WTC11 (cell line): ENCODE measurements at regions not wholly inside any gene's neighbourhood (a gene's known extent, or its start where the extent isn't known, plus 50 kb on each side); places are given as distances from the start of the nearest gene placed in this dataset.

ENCODE experiments used
- ATAC-seq: fragments of 200-7000 bp; cut with Tn5 transposase; 2 replicates; pipeline ENCODE4 v1.10.0; 2021; ENCODE audit warnings: mild to moderate bottlenecking, moderate library complexity
- CTCF ChIA-PET: fragments of 300-600 bp; sonication (Branson Sonifier 250); formaldehyde crosslinking; loops from one replicate; lab custom pipeline; 2021; ENCODE audit warnings: antibody characterized with exemption; lab: Charles Lee
- POLR2A ChIA-PET: fragments of 350-600 bp; sonication (Branson Sonifier 250); formaldehyde crosslinking; loops from one replicate; lab custom pipeline; 2021; ENCODE audit warnings: antibody characterized with exemption; lab: Charles Lee
- DNase-seq: peaks from one replicate; pipeline ENCODE4 v3.0.0; 2021; ENCODE audit warnings: low spot score
- H3K27ac Mint-ChIP-seq: 2 replicates; pipeline ENCODE4 v1.8.0; 2021; ENCODE audit warnings: mixed read lengths
- H3K27me3 Mint-ChIP-seq: 2 replicates; pipeline ENCODE4 v1.8.0; 2021; ENCODE audit warnings: low read depth, mild to moderate bottlenecking, moderate library complexity, mixed read lengths
- H3K36me3 Mint-ChIP-seq: 2 replicates; pipeline ENCODE4 v1.8.0; 2021; ENCODE audit warnings: mixed read lengths
- H3K4me1 Mint-ChIP-seq: 2 replicates; pipeline ENCODE4 v1.8.0; 2022; ENCODE audit warnings: mixed read lengths
- H3K4me3 Mint-ChIP-seq: 2 replicates; pipeline ENCODE4 v1.8.0; 2021; ENCODE audit warnings: mild to moderate bottlenecking, moderate library complexity, mixed read lengths
- H3K9me3 Mint-ChIP-seq: 2 replicates; pipeline ENCODE4 v1.8.0; 2021; ENCODE audit warnings: mixed read lengths
- ATF3 ChIP-seq: sonication (generic); formaldehyde crosslinking; conservative IDR thresholded peaks from 2 replicates; pipeline ENCODE4 v1.8.1; 2022; ENCODE audit warnings: mild to moderate bottlenecking, missing genetic modification reagents
- HMGXB4 ChIP-seq: sonication (generic); formaldehyde crosslinking; IDR thresholded peaks from 2 replicates; pipeline ENCODE4 v1.8.1; 2023; ENCODE audit warnings: mild to moderate bottlenecking, moderate library complexity, missing genetic modification reagents
- JAZF1 ChIP-seq: fragments of 250-450 bp; sonication (Bioruptor Pico); IDR thresholded peaks from 2 replicates; pipeline ENCODE4 v1.9.0; 2021; ENCODE audit warnings: moderate library complexity, mild to moderate bottlenecking, inconsistent platforms
- KAT7 ChIP-seq: sonication (generic); formaldehyde crosslinking; IDR thresholded peaks from 2 replicates; pipeline ENCODE4 v1.8.1; 2023; ENCODE audit warnings: missing genetic modification reagents, mild to moderate bottlenecking, borderline replicate concordance
- MXD4 ChIP-seq: fragments of 250-450 bp; sonication (Bioruptor Pico); IDR thresholded peaks from 2 replicates; pipeline ENCODE4 v1.8.0; 2021; ENCODE audit warnings: mild to moderate bottlenecking, moderate library complexity, borderline replicate concordance
- NFE2L1 ChIP-seq: sonication (generic); formaldehyde crosslinking; IDR thresholded peaks from 2 replicates; pipeline ENCODE4 v1.8.1; 2023; ENCODE audit warnings: missing genetic modification reagents
- NR3C1 ChIP-seq: sonication (generic); formaldehyde crosslinking; conservative IDR thresholded peaks from 2 replicates; pipeline ENCODE4 v1.8.1; 2023; ENCODE audit warnings: low read depth, mild to moderate bottlenecking, missing genetic modification reagents
- PREB ChIP-seq: sonication (generic); formaldehyde crosslinking; IDR thresholded peaks from 2 replicates; pipeline ENCODE4 v1.8.1; 2022; ENCODE audit warnings: mild to moderate bottlenecking, missing genetic modification reagents, moderate library complexity, borderline replicate concordance
- SP1 ChIP-seq: sonication (generic); formaldehyde crosslinking; conservative IDR thresholded peaks from 2 replicates; pipeline ENCODE4 v1.8.1; 2022; ENCODE audit warnings: missing genetic modification reagents
- STAT6 ChIP-seq: sonication (generic); formaldehyde crosslinking; conservative IDR thresholded peaks from 2 replicates; pipeline ENCODE4 v1.8.1; 2023; ENCODE audit warnings: mild to moderate bottlenecking, low read depth, missing genetic modification reagents, moderate library complexity
- TP53 ChIP-seq: sonication (generic); formaldehyde crosslinking; IDR thresholded peaks from 2 replicates; pipeline ENCODE4 v1.8.1; 2023; ENCODE audit warnings: mild to moderate bottlenecking, missing genetic modification reagents
- ZBTB21 ChIP-seq: sonication (generic); formaldehyde crosslinking; IDR thresholded peaks from 2 replicates; pipeline ENCODE4 v1.8.1; 2023; ENCODE audit warnings: mild to moderate bottlenecking, missing genetic modification reagents, borderline replicate concordance
- ZNF532 ChIP-seq: fragments of 250-450 bp; sonication (Bioruptor Pico); IDR thresholded peaks from 2 replicates; pipeline ENCODE4 v1.9.0; 2021; ENCODE audit warnings: mild to moderate bottlenecking, borderline replicate concordance

GRCh38 chr7:16270844-16271243 is 150.5 kb downstream of the CRPPA start:
- no peak for ATAC-seq

More at GRCh38 chr7:16270844-16271243, 150.5 kb downstream of the CRPPA start:
- no peaks in the 10 kb centered on the region for H3K36me3 Mint-ChIP-seq
- no peaks in the 10 kb centered on the region for H3K9me3 Mint-ChIP-seq
- no peak for TF ChIP-seq PREB (CRISPR knock-in tag)
- no peak for TF ChIP-seq NFE2L1
- TF ChIP-seq ZNF532 (CRISPR knock-in tag): no peak
- no peak for TF ChIP-seq MXD4 (CRISPR knock-in tag)
- TF ChIP-seq TP53: no peak
- TF ChIP-seq STAT6 (CRISPR knock-in tag): no peak
- TF ChIP-seq ATF3: no peak
- no peak for TF ChIP-seq JAZF1
- TF ChIP-seq HMGXB4 (CRISPR knock-in tag): no peak
- TF ChIP-seq ZBTB21 (CRISPR knock-in tag): no peak
- TF ChIP-seq NR3C1 (CRISPR knock-in tag): no peak
- TF ChIP-seq KAT7 (CRISPR knock-in tag): no peak
- no peak for TF ChIP-seq SP1
- TF ChIP-seq, all 79 proteins: peak for 0
- Mint-ChIP-seq H3K4me1 (peaks cover 19% of the 10 kb centered on the region), H3K27me3 (no peaks in the 10 kb centered on the region), H3K4me3 (no peak overlapping the region), H3K27ac (no peak overlapping the region)
- DNase-seq: no peak
- ChIA-PET CTCF (no interaction called here), POLR2A (no interaction called here)
